GM06990 (cell line): ENCODE measurements at regions not wholly inside any gene's neighbourhood (a gene's known extent, or its start where the extent isn't known, plus 50 kb on each side); places are given as distances from the start of the nearest gene placed in this dataset.

Source experiments
- DNase-seq: peaks from one replicate; pipeline ENCODE4 v3.0.0-alpha.2; 2011; ENCODE audit not compliant: insufficient read length; ENCODE audit errors: extremely low read depth
- H3K27me3 ChIP-seq: replicated peaks from 2 replicates; pipeline ENCODE4 v1.6.0; 2011; ENCODE audit warnings: low read length; ENCODE audit not compliant: control insufficient read depth, insufficient read depth
- H3K36me3 ChIP-seq: 2 replicates; pipeline ENCODE4 v1.5.1; 2011; ENCODE audit warnings: low read length; ENCODE audit not compliant: control insufficient read depth, insufficient read depth
- H3K4me3 ChIP-seq: replicated peaks from 2 replicates; pipeline ENCODE4 v1.5.1; 2011; ENCODE audit warnings: low read depth, mild to moderate bottlenecking, control low read depth, low read length
- TF ChIP-seq, protein P1 (sequence below): IDR thresholded peaks from 2 replicates; pipeline ENCODE4 v1.5.1; 2011; ENCODE audit warnings: low read length, control low read depth, mild to moderate bottlenecking, inconsistent platforms; ENCODE audit not compliant: insufficient read depth, poor library complexity, severe bottlenecking

DNA sequence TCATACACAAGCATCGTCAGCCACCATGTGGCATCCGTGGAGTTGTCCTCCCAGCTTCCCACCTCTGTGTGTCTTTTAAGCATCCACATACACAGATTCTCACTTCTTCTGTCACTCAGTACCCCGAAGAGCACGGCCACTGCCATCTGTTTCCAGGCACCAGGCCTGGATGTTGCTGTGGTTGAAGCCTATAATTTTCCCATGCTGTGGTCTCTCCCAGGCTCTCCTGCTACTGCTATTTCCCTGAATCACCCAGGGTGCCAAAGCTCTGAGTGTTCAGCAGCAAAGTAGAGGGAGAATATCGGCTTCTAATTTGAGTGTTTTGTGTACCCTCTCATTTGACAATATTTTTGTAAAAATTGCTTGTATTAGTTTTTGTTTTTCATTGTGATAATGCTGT is 265.7 kb downstream of the DIPK2A start:
- Histone ChIP-seq H3K27me3 (no peaks in the 10 kb centered on the region), H3K36me3 (no peaks in the 10 kb centered on the region), H3K4me3 (no peak overlapping the region)
- no peak for DNase-seq
- TF ChIP-seq, protein P1, sequence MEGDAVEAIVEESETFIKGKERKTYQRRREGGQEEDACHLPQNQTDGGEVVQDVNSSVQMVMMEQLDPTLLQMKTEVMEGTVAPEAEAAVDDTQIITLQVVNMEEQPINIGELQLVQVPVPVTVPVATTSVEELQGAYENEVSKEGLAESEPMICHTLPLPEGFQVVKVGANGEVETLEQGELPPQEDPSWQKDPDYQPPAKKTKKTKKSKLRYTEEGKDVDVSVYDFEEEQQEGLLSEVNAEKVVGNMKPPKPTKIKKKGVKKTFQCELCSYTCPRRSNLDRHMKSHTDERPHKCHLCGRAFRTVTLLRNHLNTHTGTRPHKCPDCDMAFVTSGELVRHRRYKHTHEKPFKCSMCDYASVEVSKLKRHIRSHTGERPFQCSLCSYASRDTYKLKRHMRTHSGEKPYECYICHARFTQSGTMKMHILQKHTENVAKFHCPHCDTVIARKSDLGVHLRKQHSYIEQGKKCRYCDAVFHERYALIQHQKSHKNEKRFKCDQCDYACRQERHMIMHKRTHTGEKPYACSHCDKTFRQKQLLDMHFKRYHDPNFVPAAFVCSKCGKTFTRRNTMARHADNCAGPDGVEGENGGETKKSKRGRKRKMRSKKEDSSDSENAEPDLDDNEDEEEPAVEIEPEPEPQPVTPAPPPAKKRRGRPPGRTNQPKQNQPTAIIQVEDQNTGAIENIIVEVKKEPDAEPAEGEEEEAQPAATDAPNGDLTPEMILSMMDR, result no peak

DNA sequence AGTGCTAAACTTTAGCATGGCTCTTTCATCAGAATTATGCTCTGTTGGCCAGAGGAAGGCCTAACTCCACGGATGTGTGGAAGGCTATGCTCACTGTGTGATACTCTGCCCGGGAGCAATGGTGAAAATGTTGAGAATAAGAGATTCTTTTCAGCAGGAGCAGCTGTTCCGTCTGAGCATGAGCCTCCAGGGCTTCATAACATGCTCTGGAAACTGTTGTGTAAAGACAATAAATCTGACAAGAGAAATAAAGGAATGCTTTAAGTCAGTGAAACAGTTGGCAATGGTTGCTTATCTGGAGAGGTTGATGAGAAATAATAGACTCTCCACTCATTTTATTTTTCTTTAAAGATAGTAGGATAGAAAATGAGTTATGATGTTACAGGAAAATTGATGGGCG is 269.8 kb downstream of the DIPK2A start:
- no peaks in the 10 kb centered on the region for H3K36me3 ChIP-seq
- H3K27me3 ChIP-seq, result no peaks in the 10 kb centered on the region
- TF ChIP-seq, protein P1, result no peak
- H3K4me3 ChIP-seq, result no peak overlapping the region
- no peak for DNase-seq

DNA sequence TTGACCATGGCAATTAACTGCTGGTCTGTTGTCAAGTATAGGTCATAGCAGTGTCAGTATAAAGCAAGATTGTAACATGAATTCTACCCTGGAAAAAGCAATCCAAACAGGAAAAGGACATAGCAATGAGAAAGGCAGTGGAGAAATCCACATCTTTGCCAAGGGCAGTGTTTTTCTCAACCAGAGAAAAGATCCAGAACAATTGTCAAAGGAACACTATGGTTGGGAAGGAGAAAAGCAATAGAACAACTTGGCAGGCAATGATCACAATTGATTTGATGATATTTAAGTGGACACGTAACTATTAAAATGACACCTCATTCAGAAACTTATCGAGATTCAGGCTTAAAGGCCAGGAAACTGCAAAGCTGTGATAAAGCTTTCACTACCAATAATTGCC is 271.1 kb downstream of the DIPK2A start:
- Histone ChIP-seq H3K36me3 (no peaks in the 10 kb centered on the region), H3K27me3 (no peaks in the 10 kb centered on the region), H3K4me3 (no peak overlapping the region)
- no peak for DNase-seq
- TF ChIP-seq, protein P1, result no peak

DNA sequence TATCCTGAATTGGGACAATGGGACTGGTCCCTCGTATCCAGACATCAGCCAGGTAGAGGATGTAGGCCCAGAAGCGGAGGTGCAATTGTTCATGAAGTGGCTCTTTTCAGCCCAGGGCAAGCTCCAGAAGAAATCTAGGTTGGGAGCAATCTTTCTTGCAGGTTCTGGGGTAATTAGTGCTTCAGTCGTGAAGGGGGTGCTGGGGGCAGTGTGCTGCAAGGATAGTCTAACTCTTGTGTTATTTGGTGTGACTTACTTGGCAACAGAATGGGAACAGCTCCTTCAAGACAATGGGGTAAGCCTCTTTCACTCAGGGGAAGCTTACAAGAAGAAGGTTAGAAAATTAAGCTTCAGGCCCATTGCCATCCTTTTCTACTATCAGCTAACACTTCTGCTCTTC is 273.0 kb downstream of the DIPK2A start:
- H3K36me3 ChIP-seq, result no peaks in the 10 kb centered on the region
- no peak for DNase-seq
- TF ChIP-seq, protein P1, result peak; percentile 38
- no peak overlapping the region for H3K4me3 ChIP-seq
- no peaks in the 10 kb centered on the region for H3K27me3 ChIP-seq

DNA sequence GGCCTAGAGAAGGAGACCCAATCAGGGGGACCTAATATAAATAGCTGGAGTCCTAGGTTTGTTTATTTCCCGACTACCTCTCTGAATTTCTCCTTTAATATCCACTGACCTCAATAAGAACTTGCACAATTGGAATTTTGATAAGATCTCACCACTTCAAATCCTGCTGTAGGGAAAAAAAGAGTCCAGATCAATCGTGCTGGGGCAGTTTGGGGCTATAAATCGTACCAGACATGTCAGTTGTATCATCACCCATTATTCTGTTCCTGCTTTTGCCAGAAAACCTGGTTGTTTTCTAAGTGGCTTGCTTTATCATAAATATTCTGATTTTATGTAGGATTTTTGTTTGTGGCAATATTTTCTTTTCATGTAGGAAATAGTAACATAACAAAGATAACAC is 281.3 kb downstream of the DIPK2A start:
- DNase-seq, result no peak
- H3K4me3 ChIP-seq, result no peak overlapping the region
- H3K36me3 ChIP-seq, result no peaks in the 10 kb centered on the region
- TF ChIP-seq, protein P1, result no peak
- no peaks in the 10 kb centered on the region for H3K27me3 ChIP-seq

DNA sequence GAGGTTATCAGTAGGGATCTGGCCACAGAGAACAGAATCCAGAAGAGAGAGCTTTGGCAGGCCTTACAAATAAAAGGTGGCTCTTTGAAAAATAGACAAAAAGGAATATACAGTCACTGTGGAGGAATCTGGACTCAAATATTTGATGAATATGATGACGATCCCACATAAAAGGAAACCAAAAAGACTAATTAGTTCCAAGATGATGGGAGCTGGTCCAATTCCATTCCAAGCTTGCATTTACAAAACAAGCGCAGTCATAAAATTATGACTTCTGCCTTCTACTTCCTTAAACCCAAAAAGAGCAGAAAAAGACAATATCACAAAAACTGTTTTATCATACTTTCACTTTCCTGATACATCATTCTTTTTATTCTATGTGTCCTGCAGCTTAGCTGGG is 285.8 kb downstream of the DIPK2A start:
- no peaks in the 10 kb centered on the region for H3K27me3 ChIP-seq
- no peaks in the 10 kb centered on the region for H3K36me3 ChIP-seq
- H3K4me3 ChIP-seq, result no peak overlapping the region
- no peak for DNase-seq
- TF ChIP-seq, protein P1, result no peak
